ENCODE measurements at regions not wholly inside any gene's neighbourhood (a gene's known extent, or its start where the extent isn't known, plus 50 kb on each side); places are given as distances from the start of the nearest gene placed in this dataset.

DNA sequence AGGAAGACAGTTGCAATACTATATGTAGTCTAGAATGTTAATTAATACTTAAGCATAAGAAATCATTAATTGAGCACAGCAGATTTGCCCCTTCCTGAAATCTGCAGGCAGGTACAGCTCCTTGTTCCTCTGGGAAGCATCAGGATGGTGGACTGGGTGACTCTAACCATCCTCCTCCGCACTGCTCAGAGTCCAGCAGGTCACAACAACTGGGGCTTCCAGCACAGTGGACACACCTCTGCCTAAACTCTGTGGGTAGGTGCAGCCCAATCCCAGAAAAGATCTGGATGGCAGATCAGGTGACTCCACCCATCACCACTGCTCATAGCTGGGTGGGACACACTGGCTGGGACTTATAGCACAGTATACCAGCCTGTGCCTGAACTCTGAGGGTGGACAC lies 189.9 kb upstream of the TMCO5A start:
- H3K4me1 ChIP-seq (ENCODE audit: control insufficient read depth, insufficient read depth, low read length): no peaks in the 10 kb centered on the region
- H3K4me3 ChIP-seq (ENCODE audit: low read depth, low read length): no peak overlapping the region
- H3K9me3 ChIP-seq (ENCODE audit: control insufficient read depth, insufficient read depth, low read length): peaks cover 6% of the 10 kb centered on the region
- H3K27ac ChIP-seq (ENCODE audit: low read depth, low read length): no peak overlapping the region
- no peaks in the 10 kb centered on the region for H3K27me3 ChIP-seq (ENCODE audit: control insufficient read depth, insufficient read depth, low read length)
- no peaks in the 10 kb centered on the region for H3K36me3 ChIP-seq (ENCODE audit: control insufficient read depth, insufficient read depth, low read length)
- no peak for DNase-seq (ENCODE audit: low read depth in 4 of 6, low spot score in 6 of 6)
- WGBS (ENCODE audit: insufficient coverage): 100% methylated on average over 1 of the region's 1 CpG

DNA sequence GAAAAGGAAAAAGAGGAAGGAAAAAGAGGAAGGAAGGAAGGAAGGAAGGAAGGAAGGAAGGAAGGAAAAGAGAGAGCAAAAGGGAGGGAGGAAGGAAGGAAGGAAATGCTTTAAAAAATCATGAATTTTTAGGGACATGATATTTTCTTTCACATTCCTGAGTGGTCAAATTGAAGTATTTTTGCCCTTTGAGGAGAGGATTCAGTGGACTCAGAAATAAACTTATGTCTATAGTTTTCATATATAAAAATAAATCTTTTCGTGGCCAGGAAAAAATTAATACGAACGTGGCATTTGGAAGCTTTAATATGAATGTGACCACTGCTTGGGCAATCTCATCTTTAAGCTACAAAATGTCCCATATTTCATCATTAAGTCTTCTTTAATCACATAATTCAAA lies 183.0 kb upstream of the TMCO5A start:
- no CpG with 5 or more reads among the region's 3 CpGs for WGBS (ENCODE audit: insufficient coverage)
- H3K9me3 ChIP-seq (ENCODE audit: control insufficient read depth, insufficient read depth, low read length): peaks cover 7% of the 10 kb centered on the region
- no peak overlapping the region for H3K4me3 ChIP-seq (ENCODE audit: low read depth, low read length)
- H3K27me3 ChIP-seq (ENCODE audit: control insufficient read depth, insufficient read depth, low read length): no peaks in the 10 kb centered on the region
- H3K27ac ChIP-seq (ENCODE audit: low read depth, low read length): no peak overlapping the region
- no peak for DNase-seq (ENCODE audit: low read depth in 4 of 6, low spot score in 6 of 6)
- H3K4me1 ChIP-seq (ENCODE audit: control insufficient read depth, insufficient read depth, low read length): no peaks in the 10 kb centered on the region
- no peaks in the 10 kb centered on the region for H3K36me3 ChIP-seq (ENCODE audit: control insufficient read depth, insufficient read depth, low read length)

DNA sequence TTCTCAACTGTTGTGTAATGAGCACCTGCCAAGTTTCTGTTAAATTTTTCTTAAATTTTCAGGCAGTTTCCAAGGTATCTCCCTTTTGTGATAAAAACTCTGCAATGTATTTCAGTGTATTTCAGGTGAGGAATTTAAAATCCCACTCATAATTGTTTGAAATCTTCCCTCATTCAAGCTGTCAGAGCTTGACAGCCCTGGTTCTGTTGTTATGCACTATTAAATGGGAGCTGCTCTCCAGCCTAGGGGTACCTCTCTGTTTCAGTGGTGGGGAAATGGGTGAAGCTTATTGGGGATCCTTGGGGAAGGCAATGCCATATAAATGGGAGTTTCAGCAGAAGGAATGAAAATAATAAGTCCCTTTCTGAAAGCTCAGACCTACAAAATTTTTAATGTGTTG lies 178.0 kb upstream of the TMCO5A start:
- H3K27me3 ChIP-seq (ENCODE audit: control insufficient read depth, insufficient read depth, low read length): no peaks in the 10 kb centered on the region
- H3K36me3 ChIP-seq (ENCODE audit: control insufficient read depth, insufficient read depth, low read length): no peaks in the 10 kb centered on the region
- H3K4me1 ChIP-seq (ENCODE audit: control insufficient read depth, insufficient read depth, low read length): no peaks in the 10 kb centered on the region
- peaks cover 1% of the 10 kb centered on the region for H3K9me3 ChIP-seq (ENCODE audit: control insufficient read depth, insufficient read depth, low read length)
- H3K4me3 ChIP-seq (ENCODE audit: low read depth, low read length): no peak overlapping the region
- H3K27ac ChIP-seq (ENCODE audit: low read depth, low read length): no peak overlapping the region
- no peak for DNase-seq (ENCODE audit: low read depth in 4 of 6, low spot score in 6 of 6)

DNA sequence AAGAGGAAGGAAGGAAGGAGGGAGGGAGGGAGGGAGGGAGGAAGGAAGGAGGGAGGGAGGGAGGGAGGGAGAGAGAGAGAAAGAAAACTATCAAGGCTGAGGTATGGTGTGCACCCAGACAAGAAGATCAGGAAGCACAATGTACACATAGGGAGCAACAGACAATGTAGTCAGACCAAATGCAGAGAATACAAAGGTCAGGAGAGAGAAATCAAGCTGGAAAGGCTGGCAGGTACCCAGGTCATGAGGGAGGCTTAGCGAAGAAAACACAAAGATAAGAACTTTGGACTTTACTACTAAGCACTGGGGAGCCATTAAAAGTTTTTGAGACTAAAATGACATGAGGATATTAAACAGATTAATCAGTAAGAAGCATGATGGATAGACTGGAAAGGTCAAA lies 176.0 kb upstream of the TMCO5A start:
- Histone ChIP-seq H3K27ac (ENCODE audit: low read depth, low read length) (no peak overlapping the region), H3K4me3 (ENCODE audit: low read depth, low read length) (no peak overlapping the region), H3K36me3 (ENCODE audit: control insufficient read depth, insufficient read depth, low read length) (no peaks in the 10 kb centered on the region), H3K4me1 (ENCODE audit: control insufficient read depth, insufficient read depth, low read length) (no peaks in the 10 kb centered on the region), H3K27me3 (ENCODE audit: control insufficient read depth, insufficient read depth, low read length) (no peaks in the 10 kb centered on the region), H3K9me3 (ENCODE audit: control insufficient read depth, insufficient read depth, low read length) (peaks cover 1% of the 10 kb centered on the region)
- DNase-seq (ENCODE audit: low read depth in 4 of 6, low spot score in 6 of 6): no peak
- 100% methylated on average over 1 of the region's 1 CpG for WGBS (ENCODE audit: insufficient coverage)

DNA sequence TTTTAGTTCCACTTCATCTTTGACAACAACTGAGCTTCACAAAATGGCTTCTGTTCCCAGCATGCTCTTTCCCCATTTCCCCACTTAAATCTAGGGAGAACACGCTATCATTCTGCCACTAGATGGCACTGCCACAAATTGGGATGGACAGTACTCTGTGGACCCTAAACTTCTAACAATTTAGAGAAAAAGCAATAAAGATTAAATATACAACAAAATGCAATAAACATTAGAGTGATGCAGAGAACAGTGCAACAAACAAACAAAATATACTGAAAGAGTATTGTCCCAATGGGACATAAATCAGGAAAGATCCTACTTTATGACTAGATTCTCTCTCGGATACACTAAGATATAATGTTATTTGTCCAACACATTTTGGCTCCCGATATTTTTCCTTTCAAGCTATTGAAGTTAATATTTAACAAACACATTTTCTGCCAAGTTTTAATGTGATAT lies 169.7 kb upstream of the TMCO5A start:
- Histone ChIP-seq H3K4me1 (ENCODE audit: control insufficient read depth, insufficient read depth, low read length) (no peaks in the 10 kb centered on the region), H3K27ac (ENCODE audit: low read depth, low read length) (no peak overlapping the region), H3K4me3 (ENCODE audit: low read depth, low read length) (no peak overlapping the region), H3K27me3 (ENCODE audit: control insufficient read depth, insufficient read depth, low read length) (no peaks in the 10 kb centered on the region), H3K36me3 (ENCODE audit: control insufficient read depth, insufficient read depth, low read length) (no peaks in the 10 kb centered on the region), H3K9me3 (ENCODE audit: control insufficient read depth, insufficient read depth, low read length) (no peaks in the 10 kb centered on the region)
- peak in 2 of 6 donors; percentile 49 to 55 for DNase-seq (ENCODE audit: low read depth in 4 of 6, low spot score in 6 of 6)
- 60% methylated on average over 1 of the region's 3 CpGs for WGBS (ENCODE audit: insufficient coverage)

DNA sequence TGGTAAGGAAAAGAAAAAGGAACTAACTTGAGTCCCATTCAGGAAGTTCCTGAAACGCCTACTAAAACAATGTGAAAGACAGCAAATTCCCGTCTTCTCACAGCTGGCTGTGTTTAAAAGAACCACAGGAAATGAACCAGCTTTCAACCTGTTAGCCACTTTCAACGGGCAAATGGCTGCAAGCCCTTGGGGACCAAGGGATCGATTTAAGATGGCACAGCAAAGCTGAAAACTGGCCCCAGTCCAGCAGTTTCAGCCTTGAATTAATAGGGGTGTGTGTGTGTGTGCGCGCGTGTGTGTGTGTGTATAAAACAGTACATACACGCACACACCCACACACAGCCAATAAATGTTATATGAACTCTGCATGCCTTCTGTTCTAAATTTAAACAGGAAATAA lies 168.7 kb upstream of the TMCO5A start:
- no peak overlapping the region for H3K4me3 ChIP-seq (ENCODE audit: low read depth, low read length)
- H3K4me1 ChIP-seq (ENCODE audit: control insufficient read depth, insufficient read depth, low read length): no peaks in the 10 kb centered on the region
- no peaks in the 10 kb centered on the region for H3K36me3 ChIP-seq (ENCODE audit: control insufficient read depth, insufficient read depth, low read length)
- H3K27ac ChIP-seq (ENCODE audit: low read depth, low read length): no peak overlapping the region
- H3K27me3 ChIP-seq (ENCODE audit: control insufficient read depth, insufficient read depth, low read length): no peaks in the 10 kb centered on the region
- peak in 2 of 6 donors; percentile 6 to 43 for DNase-seq (ENCODE audit: low read depth in 4 of 6, low spot score in 6 of 6)
- no peaks in the 10 kb centered on the region for H3K9me3 ChIP-seq (ENCODE audit: control insufficient read depth, insufficient read depth, low read length)
- 46% methylated on average over 3 of the region's 8 CpGs for WGBS (ENCODE audit: insufficient coverage)

DNA sequence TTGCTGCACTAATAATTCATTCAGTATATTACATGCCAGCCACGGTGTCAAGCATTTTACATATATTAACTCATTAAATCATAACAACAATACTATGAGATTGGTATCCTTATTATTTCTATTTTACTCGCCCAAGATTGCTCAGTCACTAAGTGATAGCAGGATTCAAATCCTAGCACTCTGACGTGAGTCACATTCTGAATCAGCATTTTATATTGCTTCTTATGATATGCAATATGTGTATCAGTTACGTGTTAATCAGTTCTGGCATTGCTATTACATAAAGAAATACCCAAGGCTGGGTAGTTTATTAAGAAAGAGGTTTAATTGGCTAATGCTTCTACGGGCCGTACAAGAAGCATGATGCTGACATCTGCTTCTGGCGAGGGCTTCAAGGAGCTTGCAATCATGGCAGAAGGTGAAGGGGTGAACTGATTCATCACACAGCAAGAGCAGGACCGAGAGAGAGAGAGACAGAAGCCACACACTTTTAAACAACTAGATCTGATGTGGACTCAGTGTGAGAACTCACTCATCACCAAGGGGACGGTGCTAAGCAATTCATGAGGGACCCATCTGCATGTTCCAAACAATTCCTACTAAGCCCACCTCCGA lies 166.5 kb upstream of the TMCO5A start:
- Histone ChIP-seq H3K27me3 (ENCODE audit: control insufficient read depth, insufficient read depth, low read length) (no peaks in the 10 kb centered on the region), H3K27ac (ENCODE audit: low read depth, low read length) (no peak overlapping the region), H3K4me3 (ENCODE audit: low read depth, low read length) (no peak overlapping the region), H3K9me3 (ENCODE audit: control insufficient read depth, insufficient read depth, low read length) (no peaks in the 10 kb centered on the region), H3K4me1 (ENCODE audit: control insufficient read depth, insufficient read depth, low read length) (no peaks in the 10 kb centered on the region), H3K36me3 (ENCODE audit: control insufficient read depth, insufficient read depth, low read length) (no peaks in the 10 kb centered on the region)
- no peak for DNase-seq (ENCODE audit: low read depth in 4 of 6, low spot score in 6 of 6)
- WGBS (ENCODE audit: insufficient coverage): 86% methylated on average over 5 of the region's 10 CpGs

DNA sequence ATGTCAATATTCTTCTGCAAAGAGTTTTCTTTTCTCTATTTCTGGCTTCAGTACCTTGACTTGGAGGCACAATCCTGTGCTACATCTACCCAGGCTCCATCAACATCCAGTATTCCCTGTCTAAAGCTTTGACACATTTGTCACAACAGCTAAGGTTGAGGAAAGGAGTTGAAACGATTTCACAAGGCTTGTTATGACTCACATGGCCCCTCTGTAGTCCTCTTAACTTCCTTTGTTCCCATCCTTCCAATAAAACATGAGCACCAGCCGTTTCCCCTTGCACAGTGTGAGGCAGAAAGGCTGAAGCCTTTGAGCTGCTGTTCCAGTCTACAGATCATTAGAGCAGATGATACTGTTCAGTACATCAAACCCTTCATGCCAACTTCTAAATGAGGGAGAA lies 163.0 kb upstream of the TMCO5A start:
- Histone ChIP-seq H3K36me3 (ENCODE audit: control insufficient read depth, insufficient read depth, low read length) (no peaks in the 10 kb centered on the region), H3K27me3 (ENCODE audit: control insufficient read depth, insufficient read depth, low read length) (no peaks in the 10 kb centered on the region), H3K9me3 (ENCODE audit: control insufficient read depth, insufficient read depth, low read length) (no peaks in the 10 kb centered on the region), H3K4me3 (ENCODE audit: low read depth, low read length) (no peak overlapping the region), H3K27ac (ENCODE audit: low read depth, low read length) (no peak overlapping the region), H3K4me1 (ENCODE audit: control insufficient read depth, insufficient read depth, low read length) (no peaks in the 10 kb centered on the region)
- 17% methylated on average over 1 of the region's 2 CpGs for WGBS (ENCODE audit: insufficient coverage)
- DNase-seq (ENCODE audit: low read depth in 4 of 6, low spot score in 6 of 6): no peak

DNA sequence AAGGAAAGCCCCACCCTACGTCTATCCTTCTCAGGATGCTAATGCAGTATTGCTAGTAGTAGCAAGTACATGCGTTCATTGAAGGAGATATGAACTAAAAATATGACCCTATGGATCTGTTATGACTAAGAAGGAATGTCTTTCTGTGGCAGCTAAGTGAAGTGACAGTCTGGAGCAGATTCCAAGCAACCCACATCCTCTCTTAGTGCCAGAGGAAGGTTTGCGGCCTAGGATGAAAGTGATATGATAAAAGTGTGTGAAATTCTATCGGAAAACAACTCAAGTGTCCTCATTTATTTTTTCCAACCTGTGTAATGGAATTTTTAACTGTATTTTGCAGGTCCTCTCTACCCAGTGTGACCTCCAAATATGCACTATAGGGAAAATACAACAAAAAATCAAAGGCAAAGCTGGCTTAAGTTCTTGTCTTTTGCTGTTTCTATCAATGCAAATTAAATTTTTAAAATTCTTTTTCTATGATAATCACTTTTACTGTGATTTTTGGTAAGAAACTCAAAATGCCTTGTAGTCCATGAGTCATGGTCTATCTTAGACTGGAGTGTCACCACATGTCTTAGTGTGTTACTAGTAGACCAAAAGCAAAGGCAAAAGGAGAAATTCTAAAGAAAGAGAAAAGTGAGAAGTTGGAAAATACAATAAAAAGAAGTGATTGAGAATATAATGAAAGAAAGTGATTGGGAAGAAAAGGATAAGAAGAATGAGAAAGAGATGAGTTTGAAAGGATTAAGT lies 161.2 kb upstream of the TMCO5A start:
- DNase-seq (ENCODE audit: low read depth in 4 of 6, low spot score in 6 of 6): no peak
- no peaks in the 10 kb centered on the region for H3K4me1 ChIP-seq (ENCODE audit: control insufficient read depth, insufficient read depth, low read length)
- H3K27ac ChIP-seq (ENCODE audit: low read depth, low read length): no peak overlapping the region
- WGBS (ENCODE audit: insufficient coverage): no CpG with 5 or more reads among the region's 4 CpGs
- H3K27me3 ChIP-seq (ENCODE audit: control insufficient read depth, insufficient read depth, low read length): no peaks in the 10 kb centered on the region
- no peaks in the 10 kb centered on the region for H3K36me3 ChIP-seq (ENCODE audit: control insufficient read depth, insufficient read depth, low read length)
- H3K4me3 ChIP-seq (ENCODE audit: low read depth, low read length): no peak overlapping the region
- H3K9me3 ChIP-seq (ENCODE audit: control insufficient read depth, insufficient read depth, low read length): no peaks in the 10 kb centered on the region

DNA sequence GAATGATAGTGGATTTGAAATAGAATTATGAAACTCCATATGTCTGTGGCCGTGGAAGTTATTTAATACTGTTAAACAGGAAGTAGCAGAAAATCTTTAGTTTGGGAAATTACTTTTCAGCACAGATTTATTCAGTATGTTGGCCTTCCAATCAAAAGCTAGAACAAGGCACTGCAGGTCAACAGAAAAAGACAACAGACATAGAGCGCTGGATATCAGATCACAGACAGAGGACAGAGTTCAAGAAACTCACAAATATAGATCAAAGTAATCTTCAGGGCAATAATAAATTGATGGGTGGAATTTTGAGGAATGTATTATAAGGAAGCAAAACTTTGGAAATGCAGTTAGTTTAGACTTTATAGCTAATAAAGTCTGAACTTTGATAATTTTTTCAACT lies 159.5 kb upstream of the TMCO5A start:
- Histone ChIP-seq H3K4me3 (ENCODE audit: low read depth, low read length) (no peak overlapping the region), H3K9me3 (ENCODE audit: control insufficient read depth, insufficient read depth, low read length) (no peaks in the 10 kb centered on the region), H3K4me1 (ENCODE audit: control insufficient read depth, insufficient read depth, low read length) (no peaks in the 10 kb centered on the region), H3K27me3 (ENCODE audit: control insufficient read depth, insufficient read depth, low read length) (no peaks in the 10 kb centered on the region), H3K27ac (ENCODE audit: low read depth, low read length) (no peak overlapping the region), H3K36me3 (ENCODE audit: control insufficient read depth, insufficient read depth, low read length) (no peaks in the 10 kb centered on the region)
- no CpG with 5 or more reads among the region's 2 CpGs for WGBS (ENCODE audit: insufficient coverage)
- DNase-seq (ENCODE audit: low read depth in 4 of 6, low spot score in 6 of 6): no peak
